ACC112 (cell line): ENCODE measurements at regions not wholly inside any gene's neighbourhood (a gene's known extent, or its start where the extent isn't known, plus 50 kb on each side); places are given as distances from the start of the nearest gene placed in this dataset.
A peak's percentile ranks its signal among the peaks of the same experiment; 100 is the strongest.

Source experiments
- H2AFZ ChIP-seq: fragments of 200-600 bp; sonication (generic); one replicate; pipeline ENCODE4 v1.6.0; 2017; ENCODE audit warnings: antibody characterized with exemption, low read length; ENCODE audit not compliant: unreplicated experiment
- H3K27ac ChIP-seq: fragments of 200-600 bp; sonication (generic); 2 replicates; pipeline ENCODE4 v1.5.1; 2014; ENCODE audit warnings: low read depth, mild to moderate bottlenecking, antibody characterized with exemption, low read length, moderate library complexity
- H3K27me3 ChIP-seq: fragments of 200-600 bp; sonication (generic); 2 replicates; pipeline ENCODE4 v1.6.1; 2014; ENCODE audit warnings: mild to moderate bottlenecking, antibody characterized with exemption, low read length, moderate library complexity, mixed read lengths; ENCODE audit not compliant: insufficient read depth
- H3K36me3 ChIP-seq: fragments of 200-600 bp; sonication (generic); 2 replicates; pipeline ENCODE4 v1.6.1; 2016; ENCODE audit warnings: mild to moderate bottlenecking, antibody characterized with exemption, low read length, moderate library complexity, mixed read lengths; ENCODE audit not compliant: insufficient read depth
- H3K4me1 ChIP-seq: fragments of 200-600 bp; sonication (generic); one replicate; pipeline ENCODE4 v1.6.1; 2016; ENCODE audit warnings: low read length, mixed read lengths; ENCODE audit not compliant: insufficient read depth, unreplicated experiment, control insufficient read depth
- H3K4me3 ChIP-seq: fragments of 200-600 bp; sonication (generic); 2 replicates; pipeline ENCODE4 v1.5.1; 2014; ENCODE audit warnings: mild to moderate bottlenecking, low read depth, low read length
- H3K79me2 ChIP-seq: fragments of 200-600 bp; sonication (generic); one replicate; pipeline ENCODE4 v1.6.0; 2016; ENCODE audit warnings: low read length; ENCODE audit not compliant: control insufficient read depth, unreplicated experiment, insufficient read depth

GRCh38 chrY:7465185-7465621, 553.7 kb upstream of the AMELY start:
- H3K36me3 ChIP-seq: no peaks in the 10 kb centered on the region
- H3K27me3 ChIP-seq: no peaks in the 10 kb centered on the region
- peaks cover 83% of the 10 kb centered on the region for H3K4me1 ChIP-seq
- no peak overlapping the region for H2AFZ ChIP-seq
- H3K27ac ChIP-seq: peak overlapping the region; percentile 100
- no peaks in the 10 kb centered on the region for H3K79me2 ChIP-seq
- H3K4me3 ChIP-seq: 0 out of 2 replicates have a peak overlapping the region, but pooled peaks have one; percentile 31

- Histone ChIP-seq H3K4me1 (peaks cover 84% of the 10 kb centered on the region), H3K79me2 (peaks cover under 1% of the 10 kb centered on the region), H3K27me3 (no peaks in the 10 kb centered on the region), H3K4me3 (0 out of 2 replicates have a peak overlapping the region, but pooled peaks have one; percentile 31), H3K27ac (peak overlapping the region; percentile 100), H2AFZ (no peak overlapping the region), H3K36me3 (no peaks in the 10 kb centered on the region)
These were observed 553.2 kb upstream of the AMELY start for GRCh38 chrY:7464742-7465141.

- H3K27ac ChIP-seq: peak overlapping the region; percentile 100
- H3K4me1 ChIP-seq: peaks cover 89% of the 10 kb centered on the region
- H3K27me3 ChIP-seq: no peaks in the 10 kb centered on the region
- peaks cover 4% of the 10 kb centered on the region for H3K79me2 ChIP-seq
- H3K4me3 ChIP-seq: no peak overlapping the region
- H3K36me3 ChIP-seq: no peaks in the 10 kb centered on the region
- H2AFZ ChIP-seq: no peak overlapping the region
These were observed 552.2 kb upstream of the AMELY start for GRCh38 chrY:7463711-7464110.

GRCh38 chrY:7463196-7463595, 551.6 kb upstream of the AMELY start:
- Histone ChIP-seq H3K27ac (peak overlapping the region; percentile 100), H3K4me1 (peaks cover 89% of the 10 kb centered on the region), H3K27me3 (no peaks in the 10 kb centered on the region), H3K4me3 (no peak overlapping the region), H3K79me2 (peaks cover 4% of the 10 kb centered on the region), H2AFZ (no peak overlapping the region), H3K36me3 (no peaks in the 10 kb centered on the region)

- peaks cover 4% of the 10 kb centered on the region for H3K79me2 ChIP-seq
- no peak overlapping the region for H2AFZ ChIP-seq
- H3K27ac ChIP-seq: peak overlapping the region; percentile 100
- H3K4me1 ChIP-seq: peaks cover 88% of the 10 kb centered on the region
- H3K4me3 ChIP-seq: no peak overlapping the region
- H3K36me3 ChIP-seq: no peaks in the 10 kb centered on the region
- no peaks in the 10 kb centered on the region for H3K27me3 ChIP-seq
These were observed 551.1 kb upstream of the AMELY start for GRCh38 chrY:7462657-7463056.

GRCh38 chrY:7461873-7462525, 550.4 kb upstream of the AMELY start:
- Histone ChIP-seq H2AFZ (no peak overlapping the region), H3K27me3 (no peaks in the 10 kb centered on the region), H3K79me2 (peaks cover 4% of the 10 kb centered on the region), H3K36me3 (no peaks in the 10 kb centered on the region), H3K4me1 (peaks cover 87% of the 10 kb centered on the region), H3K27ac (peak overlapping the region; percentile 100), H3K4me3 (no peak overlapping the region; the same call in 1 of the 2 replicates)

GRCh38 chrY:7459802-7460201, 548.2 kb upstream of the AMELY start:
- Histone ChIP-seq H3K27ac (peak overlapping the region; percentile 100), H3K4me1 (peaks cover 84% of the 10 kb centered on the region), H3K36me3 (no peaks in the 10 kb centered on the region), H2AFZ (no peak overlapping the region), H3K27me3 (no peaks in the 10 kb centered on the region), H3K4me3 (no peak overlapping the region), H3K79me2 (peaks cover 8% of the 10 kb centered on the region)

- H3K27ac ChIP-seq: peak overlapping the region; percentile 100
- H3K79me2 ChIP-seq: peaks cover 8% of the 10 kb centered on the region
- H3K4me1 ChIP-seq: peaks cover 73% of the 10 kb centered on the region
- H3K4me3 ChIP-seq: peak overlapping the region; percentile 56; the same call in 1 of the 2 replicates
- H2AFZ ChIP-seq: no peak overlapping the region
- no peaks in the 10 kb centered on the region for H3K36me3 ChIP-seq
- no peaks in the 10 kb centered on the region for H3K27me3 ChIP-seq
These were observed 546.9 kb upstream of the AMELY start for GRCh38 chrY:7458301-7459078.

- Histone ChIP-seq H3K4me1 (peaks cover 63% of the 10 kb centered on the region), H3K27ac (peak overlapping the region; percentile 100), H3K27me3 (no peaks in the 10 kb centered on the region), H2AFZ (no peak overlapping the region), H3K36me3 (no peaks in the 10 kb centered on the region), H3K79me2 (peaks cover 8% of the 10 kb centered on the region), H3K4me3 (peak overlapping the region; percentile 16; the same call in 1 of the 2 replicates)
These were observed 545.9 kb upstream of the AMELY start for GRCh38 chrY:7457286-7458015.

GRCh38 chrY:7455626-7456025, 544.1 kb upstream of the AMELY start:
- H3K27ac ChIP-seq: peak overlapping the region; percentile 100
- no peak overlapping the region for H2AFZ ChIP-seq
- H3K4me3 ChIP-seq: no peak overlapping the region
- no peaks in the 10 kb centered on the region for H3K27me3 ChIP-seq
- H3K36me3 ChIP-seq: no peaks in the 10 kb centered on the region
- peaks cover 46% of the 10 kb centered on the region for H3K4me1 ChIP-seq
- H3K79me2 ChIP-seq: peaks cover 8% of the 10 kb centered on the region
